Neural cell (in vitro differentiated cells): ENCODE measurements at regions not wholly inside any gene's neighbourhood (a gene's known extent, or its start where the extent isn't known, plus 50 kb on each side); places are given as distances from the start of the nearest gene placed in this dataset.

Experiments used
- H2AFZ ChIP-seq: fragments of 200-600, 300-800 bp; sonication (generic), shearing (Covaris generic); 2 replicates; pipeline ENCODE4 v1.6.0; 2014; ENCODE audit warnings: low read depth, mild to moderate bottlenecking, antibody characterized with exemption, low read length, moderate library complexity
- H3F3A ChIP-seq: fragments of 200-600 bp; shearing (Covaris generic); 2 replicates; pipeline ENCODE4 v1.6.1; 2016; ENCODE audit warnings: mild to moderate bottlenecking, moderate library complexity, mixed read lengths, antibody characterized with exemption, low read length; ENCODE audit not compliant: insufficient read depth, poor library complexity, severe bottlenecking
- H3K27ac ChIP-seq: fragments of 200-600, 300-800 bp; sonication (generic), shearing (Covaris generic); 2 replicates; pipeline ENCODE4 v1.5.1; 2014; ENCODE audit warnings: mild to moderate bottlenecking, low read length, moderate library complexity
- H3K27me3 ChIP-seq: fragments of 300-800, 200-600 bp; sonication (generic), shearing (Covaris generic); 2 replicates; pipeline ENCODE4 v1.6.0; 2014; ENCODE audit warnings: mild to moderate bottlenecking, low read depth, low read length, moderate library complexity; ENCODE audit not compliant: insufficient read depth
- H3K36me3 ChIP-seq: fragments of 300-800, 200-600 bp; sonication (generic), shearing (Covaris generic); 2 replicates; pipeline ENCODE4 v1.5.1; 2014; ENCODE audit warnings: mild to moderate bottlenecking, antibody characterized with exemption, low read length, moderate library complexity; ENCODE audit not compliant: insufficient read depth
- H3K4me2 ChIP-seq: fragments of 300-800, 200-600 bp; sonication (generic), shearing (Covaris generic); 2 replicates; pipeline ENCODE4 v1.6.0; 2014; ENCODE audit warnings: mild to moderate bottlenecking, low read length
- H3K4me3 ChIP-seq: fragments of 300-800, 200-600 bp; sonication (generic), shearing (Covaris generic); 2 replicates; pipeline ENCODE4 v1.5.1; 2014; ENCODE audit warnings: mild to moderate bottlenecking, low read length, moderate library complexity
- H3K79me2 ChIP-seq: fragments of 200-600 bp; shearing (Covaris generic); replicated peaks from 2 replicates; pipeline ENCODE4 v1.6.0; 2014; ENCODE audit warnings: mild to moderate bottlenecking, low read length, moderate library complexity; ENCODE audit not compliant: insufficient read depth
- H3K9ac ChIP-seq: fragments of 300-800, 200-600 bp; sonication (generic), shearing (Covaris generic); 2 replicates; pipeline ENCODE4 v1.6.1; 2016; ENCODE audit warnings: mild to moderate bottlenecking, low read length, mixed read lengths
- H3K9me2 ChIP-seq: fragments of 200-600 bp; shearing (Covaris generic); 2 replicates; pipeline ENCODE4 v1.6.1; 2016; ENCODE audit warnings: mild to moderate bottlenecking, low read length, mixed read lengths; ENCODE audit not compliant: insufficient read depth
- H3K9me3 ChIP-seq: fragments of 200-600, 300-800 bp; sonication (generic), shearing (Covaris generic); 2 replicates; pipeline ENCODE4 v1.6.1; 2016; ENCODE audit warnings: mild to moderate bottlenecking, mixed run types, low read length, moderate library complexity, mixed read lengths
- H4K20me1 ChIP-seq: fragments of 200-600 bp; shearing (Covaris generic); 2 replicates; pipeline ENCODE4 v1.6.1; 2016; ENCODE audit warnings: mild to moderate bottlenecking, mixed run types; ENCODE audit not compliant: insufficient read depth
- CTCF ChIP-seq: fragments of 450-650 bp; IDR thresholded peaks from 2 replicates; pipeline ENCODE4 v1.5.1; 2014; ENCODE audit warnings: antibody characterized with exemption, mild to moderate bottlenecking, moderate library complexity; ENCODE audit not compliant: poor library complexity, severe bottlenecking
- EP300 ChIP-seq: fragments of 450-650 bp; conservative IDR thresholded peaks from 2 replicates; pipeline ENCODE4 v1.6.1; 2014; ENCODE audit warnings: antibody characterized with exemption, mild to moderate bottlenecking, moderate library complexity; ENCODE audit not compliant: poor library complexity, severe bottlenecking
- EZH2 ChIP-seq: fragments of 200-600, 300-800 bp; shearing (Covaris generic), sonication (generic); IDR thresholded peaks from 2 replicates; pipeline ENCODE4 v1.6.1; 2014; ENCODE audit warnings: antibody characterized with exemption, low read length, borderline replicate concordance, mild to moderate bottlenecking; ENCODE audit not compliant: insufficient read depth, poor library complexity, severe bottlenecking
- MXI1 ChIP-seq: fragments of 450-650 bp; conservative IDR thresholded peaks from 2 replicates; pipeline ENCODE4 v1.6.1; 2014; ENCODE audit warnings: antibody characterized with exemption, mild to moderate bottlenecking; ENCODE audit not compliant: poor library complexity, severe bottlenecking
- POLR2AphosphoS5 ChIP-seq: IDR thresholded peaks from 2 replicates; pipeline ENCODE4 v1.6.1; 2012
- RAD21 ChIP-seq: fragments of 450-650 bp; conservative IDR thresholded peaks from 2 replicates; pipeline ENCODE4 v1.6.1; 2014; ENCODE audit warnings: antibody characterized with exemption, mild to moderate bottlenecking, moderate library complexity
- SMC3 ChIP-seq: fragments of 450-650 bp; conservative IDR thresholded peaks from 2 replicates; pipeline ENCODE4 v1.6.1; 2014; ENCODE audit warnings: antibody characterized with exemption, mild to moderate bottlenecking, moderate library complexity; ENCODE audit not compliant: poor library complexity
- TAF1 ChIP-seq: IDR thresholded peaks from 2 replicates; pipeline ENCODE4 v1.6.1; 2012; ENCODE audit warnings: low read depth
- TF ChIP-seq, protein P1 (sequence below): IDR thresholded peaks from 2 replicates; pipeline ENCODE4 v1.6.1; 2012; ENCODE audit warnings: borderline replicate concordance

DNA sequence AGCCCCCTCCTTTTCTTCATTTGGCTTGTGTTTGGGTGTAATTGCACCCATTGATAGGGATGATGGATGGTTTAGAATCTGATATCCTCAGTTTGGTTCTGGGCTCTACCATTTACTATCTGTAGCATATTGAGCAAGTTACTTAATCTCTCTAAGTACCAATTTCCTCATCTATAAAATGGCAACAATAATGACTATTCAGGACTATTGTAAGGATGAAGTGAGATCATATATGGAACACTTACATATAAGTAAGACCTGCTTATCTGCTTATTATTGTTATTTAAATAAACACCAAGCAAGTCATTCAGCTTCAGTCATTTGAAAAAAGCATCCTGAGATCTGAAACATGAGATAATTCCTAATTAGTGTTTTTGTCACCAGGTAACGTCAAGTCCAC is 127.0 kb downstream of the SEC23IP start:
- Histone ChIP-seq H3F3A (no peaks in the 10 kb centered on the region), H3K4me2 (no peak overlapping the region), H3K36me3 (no peaks in the 10 kb centered on the region), H2AFZ (no peak overlapping the region), H3K27me3 (no peaks in the 10 kb centered on the region), H4K20me1 (no peaks in the 10 kb centered on the region), H3K9me3 (no peaks in the 10 kb centered on the region), H3K9me2 (no peaks in the 10 kb centered on the region), H3K4me3 (no peak overlapping the region), H3K27ac (no peak overlapping the region), H3K9ac (no peak overlapping the region), H3K79me2 (no peaks in the 10 kb centered on the region)
- TF ChIP-seq, protein P1, sequence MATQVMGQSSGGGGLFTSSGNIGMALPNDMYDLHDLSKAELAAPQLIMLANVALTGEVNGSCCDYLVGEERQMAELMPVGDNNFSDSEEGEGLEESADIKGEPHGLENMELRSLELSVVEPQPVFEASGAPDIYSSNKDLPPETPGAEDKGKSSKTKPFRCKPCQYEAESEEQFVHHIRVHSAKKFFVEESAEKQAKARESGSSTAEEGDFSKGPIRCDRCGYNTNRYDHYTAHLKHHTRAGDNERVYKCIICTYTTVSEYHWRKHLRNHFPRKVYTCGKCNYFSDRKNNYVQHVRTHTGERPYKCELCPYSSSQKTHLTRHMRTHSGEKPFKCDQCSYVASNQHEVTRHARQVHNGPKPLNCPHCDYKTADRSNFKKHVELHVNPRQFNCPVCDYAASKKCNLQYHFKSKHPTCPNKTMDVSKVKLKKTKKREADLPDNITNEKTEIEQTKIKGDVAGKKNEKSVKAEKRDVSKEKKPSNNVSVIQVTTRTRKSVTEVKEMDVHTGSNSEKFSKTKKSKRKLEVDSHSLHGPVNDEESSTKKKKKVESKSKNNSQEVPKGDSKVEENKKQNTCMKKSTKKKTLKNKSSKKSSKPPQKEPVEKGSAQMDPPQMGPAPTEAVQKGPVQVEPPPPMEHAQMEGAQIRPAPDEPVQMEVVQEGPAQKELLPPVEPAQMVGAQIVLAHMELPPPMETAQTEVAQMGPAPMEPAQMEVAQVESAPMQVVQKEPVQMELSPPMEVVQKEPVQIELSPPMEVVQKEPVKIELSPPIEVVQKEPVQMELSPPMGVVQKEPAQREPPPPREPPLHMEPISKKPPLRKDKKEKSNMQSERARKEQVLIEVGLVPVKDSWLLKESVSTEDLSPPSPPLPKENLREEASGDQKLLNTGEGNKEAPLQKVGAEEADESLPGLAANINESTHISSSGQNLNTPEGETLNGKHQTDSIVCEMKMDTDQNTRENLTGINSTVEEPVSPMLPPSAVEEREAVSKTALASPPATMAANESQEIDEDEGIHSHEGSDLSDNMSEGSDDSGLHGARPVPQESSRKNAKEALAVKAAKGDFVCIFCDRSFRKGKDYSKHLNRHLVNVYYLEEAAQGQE: no peak
- TF ChIP-seq MXI1 (no peak), CTCF (no peak), EZH2 (no peak), RAD21 (no peak)

GRCh38 chr10:120022357-120022756 is 129.8 kb downstream of the SEC23IP start:
- Histone ChIP-seq H3K4me3 (no peak overlapping the region), H3K27ac (no peak overlapping the region), H2AFZ (no peak overlapping the region), H4K20me1 (no peaks in the 10 kb centered on the region), H3K79me2 (no peaks in the 10 kb centered on the region), H3K4me2 (no peak overlapping the region), H3K9me2 (no peaks in the 10 kb centered on the region), H3K36me3 (no peaks in the 10 kb centered on the region), H3K9ac (no peak overlapping the region), H3K9me3 (no peaks in the 10 kb centered on the region), H3K27me3 (no peaks in the 10 kb centered on the region), H3F3A (no peaks in the 10 kb centered on the region)
- no peak for TF ChIP-seq EP300
- TF ChIP-seq, protein P1: no peak
- TF ChIP-seq TAF1: no peak
- TF ChIP-seq CTCF: no peak
- no peak for TF ChIP-seq RAD21
- no peak for TF ChIP-seq POLR2AphosphoS5
- TF ChIP-seq SMC3: no peak
- TF ChIP-seq MXI1: no peak
- TF ChIP-seq EZH2: no peak
